ENCODE measurements at regions not wholly inside any gene's neighbourhood (a gene's known extent, or its start where the extent isn't known, plus 50 kb on each side); places are given as distances from the start of the nearest gene placed in this dataset.

DNA sequence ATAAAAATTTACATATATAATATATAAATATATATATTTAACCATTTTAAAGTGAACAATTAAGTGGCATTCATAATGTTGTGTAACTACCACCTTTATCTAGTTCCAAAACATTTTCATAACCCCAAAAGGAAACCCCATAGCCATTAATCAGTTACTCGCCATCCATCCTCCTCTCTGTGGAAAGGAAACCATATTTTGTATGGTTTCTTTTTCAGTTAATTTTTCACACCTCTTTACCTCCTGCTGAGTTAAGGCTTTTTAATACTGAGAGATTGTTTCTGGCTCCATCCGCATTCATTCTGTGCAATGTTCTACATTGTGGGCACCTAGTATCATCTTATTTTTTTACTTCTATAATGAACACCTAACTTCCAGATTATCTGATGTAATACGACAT lies 512.1 kb downstream of the LMO4 start:
- TF ChIP-seq CTCF (conservative IDR thresholded peaks at IDR 0.05): no peak
- TF ChIP-seq ZFX (IDR thresholded peaks at IDR 0.05): no peak

Measured in C4-2B (cell line).